ENCODE measurements at regions not wholly inside any gene's neighbourhood (a gene's known extent, or its start where the extent isn't known, plus 50 kb on each side); places are given as distances from the start of the nearest gene placed in this dataset.

DNA sequence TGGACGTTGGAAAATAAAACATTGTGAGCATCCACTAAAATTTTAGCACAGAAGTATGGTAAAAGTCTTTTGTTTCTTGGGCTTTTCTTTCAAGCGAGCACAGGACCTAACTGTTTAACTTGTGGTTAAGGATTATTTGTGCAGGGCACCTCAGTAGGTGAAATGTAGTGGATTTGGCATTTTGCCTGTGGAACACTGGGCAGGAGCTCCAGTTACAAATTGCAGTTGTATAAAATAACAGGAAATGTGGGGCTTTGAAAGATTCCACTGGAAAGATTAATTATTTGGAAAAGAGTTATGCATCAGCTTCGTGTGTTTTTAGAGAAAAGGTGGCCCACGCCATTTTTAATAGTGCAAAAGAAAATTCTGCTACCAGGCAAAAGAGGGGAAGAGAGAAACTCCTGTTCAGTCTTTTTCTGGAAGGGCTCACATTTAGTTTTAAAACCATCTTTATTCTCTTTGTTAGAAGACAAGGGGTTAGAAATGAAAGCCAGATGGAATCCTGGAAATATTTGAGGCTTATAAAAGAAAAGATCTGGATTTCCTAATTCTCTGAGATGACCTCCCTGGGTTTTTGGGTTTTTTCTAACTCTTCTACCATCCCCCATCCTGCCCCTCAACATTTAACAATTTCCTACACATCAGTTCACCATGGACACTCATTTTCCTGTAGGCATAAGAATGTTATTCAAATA lies 144.3 kb upstream of the SERTAD2 start:
- Histone ChIP-seq H3K36me3 (ENCODE audit: control insufficient read depth, insufficient read depth, low read length) (no peaks in the 10 kb centered on the region), H2AFZ (no peak overlapping the region), H3K4me3 (ENCODE audit: low read depth, low read length) (no peak overlapping the region), H3K27ac (no peak overlapping the region), H3K4me1 (no peaks in the 10 kb centered on the region), H3K4me2 (ENCODE audit: low read length) (no peak overlapping the region), H3K9ac (no peak overlapping the region), H3K79me2 (no peaks in the 10 kb centered on the region), H3K27me3 (ENCODE audit: control insufficient read depth, insufficient read depth, low read length) (no peaks in the 10 kb centered on the region), H3K9me3 (ENCODE audit: control insufficient read depth, low read length) (no peaks in the 10 kb centered on the region)
- TF ChIP-seq, protein P1, sequence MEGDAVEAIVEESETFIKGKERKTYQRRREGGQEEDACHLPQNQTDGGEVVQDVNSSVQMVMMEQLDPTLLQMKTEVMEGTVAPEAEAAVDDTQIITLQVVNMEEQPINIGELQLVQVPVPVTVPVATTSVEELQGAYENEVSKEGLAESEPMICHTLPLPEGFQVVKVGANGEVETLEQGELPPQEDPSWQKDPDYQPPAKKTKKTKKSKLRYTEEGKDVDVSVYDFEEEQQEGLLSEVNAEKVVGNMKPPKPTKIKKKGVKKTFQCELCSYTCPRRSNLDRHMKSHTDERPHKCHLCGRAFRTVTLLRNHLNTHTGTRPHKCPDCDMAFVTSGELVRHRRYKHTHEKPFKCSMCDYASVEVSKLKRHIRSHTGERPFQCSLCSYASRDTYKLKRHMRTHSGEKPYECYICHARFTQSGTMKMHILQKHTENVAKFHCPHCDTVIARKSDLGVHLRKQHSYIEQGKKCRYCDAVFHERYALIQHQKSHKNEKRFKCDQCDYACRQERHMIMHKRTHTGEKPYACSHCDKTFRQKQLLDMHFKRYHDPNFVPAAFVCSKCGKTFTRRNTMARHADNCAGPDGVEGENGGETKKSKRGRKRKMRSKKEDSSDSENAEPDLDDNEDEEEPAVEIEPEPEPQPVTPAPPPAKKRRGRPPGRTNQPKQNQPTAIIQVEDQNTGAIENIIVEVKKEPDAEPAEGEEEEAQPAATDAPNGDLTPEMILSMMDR (IDR thresholded peaks at IDR 0.05), result no peak

DNA sequence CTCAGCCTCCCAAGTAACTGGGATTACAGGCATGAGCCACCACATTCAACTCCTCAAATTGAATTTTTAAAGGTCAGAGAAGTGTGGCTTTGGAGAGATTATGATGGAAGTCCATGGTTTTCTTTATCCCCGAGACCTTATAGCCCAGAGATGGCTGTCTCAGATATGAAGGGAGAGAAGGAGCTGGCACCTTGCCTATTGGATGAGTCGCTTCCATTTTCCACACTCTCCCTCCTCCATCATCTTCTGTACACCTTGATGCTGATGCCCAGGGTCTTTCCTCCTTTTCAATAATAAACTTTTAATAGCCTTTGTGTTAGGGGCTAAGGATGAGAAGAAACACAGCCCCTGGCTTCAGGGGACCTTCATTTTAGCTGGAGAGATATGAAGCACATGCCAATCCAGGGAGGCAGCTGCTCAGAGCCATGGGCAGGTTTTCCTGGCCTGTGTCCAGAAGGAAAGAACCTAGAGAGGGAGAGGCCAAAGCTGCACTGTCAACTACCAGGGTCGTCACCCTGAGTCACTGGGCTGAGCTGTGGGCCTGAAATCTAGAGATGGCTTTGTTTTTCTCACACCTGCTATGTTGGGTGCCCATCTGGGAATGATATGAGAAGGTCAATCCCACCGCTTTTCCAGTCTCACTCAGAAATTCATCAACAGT lies 146.0 kb upstream of the SERTAD2 start:
- Histone ChIP-seq H3K36me3 (ENCODE audit: control insufficient read depth, insufficient read depth, low read length) (no peaks in the 10 kb centered on the region), H3K4me2 (ENCODE audit: low read length) (no peak overlapping the region), H3K4me3 (ENCODE audit: low read depth, low read length) (no peak overlapping the region), H3K27me3 (ENCODE audit: control insufficient read depth, insufficient read depth, low read length) (no peaks in the 10 kb centered on the region), H2AFZ (no peak overlapping the region), H3K27ac (no peak overlapping the region), H3K9me3 (ENCODE audit: control insufficient read depth, low read length) (no peaks in the 10 kb centered on the region), H3K79me2 (no peaks in the 10 kb centered on the region), H3K9ac (no peak overlapping the region), H3K4me1 (no peaks in the 10 kb centered on the region)
- TF ChIP-seq, protein P1 (IDR thresholded peaks at IDR 0.05), result no peak

DNA sequence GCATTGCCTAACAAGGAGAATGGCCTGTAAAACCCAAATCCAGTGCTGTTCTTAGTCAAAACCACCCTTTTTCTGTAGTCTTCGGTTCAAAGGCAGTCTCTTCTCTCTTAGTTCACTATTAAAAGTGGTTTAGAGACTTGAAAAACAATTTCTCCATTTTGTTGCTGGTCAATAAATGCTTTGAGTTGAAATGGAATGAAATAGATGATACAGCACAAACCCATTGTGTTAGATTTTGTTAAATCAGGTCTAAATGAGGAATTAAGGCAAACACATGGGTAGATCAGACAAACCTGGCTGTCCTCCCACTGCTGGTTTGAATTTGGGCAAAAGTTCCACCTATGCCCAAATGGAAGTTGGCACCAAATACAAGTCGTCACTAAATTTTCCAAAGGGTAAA lies 150.1 kb upstream of the SERTAD2 start:
- H3K4me1 ChIP-seq, result no peaks in the 10 kb centered on the region
- no peak overlapping the region for H2AFZ ChIP-seq
- H3K9ac ChIP-seq, result no peak overlapping the region
- no peak overlapping the region for H3K27ac ChIP-seq
- no peak overlapping the region for H3K4me2 ChIP-seq (ENCODE audit: low read length)
- TF ChIP-seq, protein P1 (IDR thresholded peaks at IDR 0.05), result no peak
- H3K79me2 ChIP-seq, result no peaks in the 10 kb centered on the region
- H3K4me3 ChIP-seq (ENCODE audit: low read depth, low read length), result no peak overlapping the region
- no peaks in the 10 kb centered on the region for H3K27me3 ChIP-seq (ENCODE audit: control insufficient read depth, insufficient read depth, low read length)
- no peaks in the 10 kb centered on the region for H3K9me3 ChIP-seq (ENCODE audit: control insufficient read depth, low read length)
- no peaks in the 10 kb centered on the region for H3K36me3 ChIP-seq (ENCODE audit: control insufficient read depth, insufficient read depth, low read length)

DNA sequence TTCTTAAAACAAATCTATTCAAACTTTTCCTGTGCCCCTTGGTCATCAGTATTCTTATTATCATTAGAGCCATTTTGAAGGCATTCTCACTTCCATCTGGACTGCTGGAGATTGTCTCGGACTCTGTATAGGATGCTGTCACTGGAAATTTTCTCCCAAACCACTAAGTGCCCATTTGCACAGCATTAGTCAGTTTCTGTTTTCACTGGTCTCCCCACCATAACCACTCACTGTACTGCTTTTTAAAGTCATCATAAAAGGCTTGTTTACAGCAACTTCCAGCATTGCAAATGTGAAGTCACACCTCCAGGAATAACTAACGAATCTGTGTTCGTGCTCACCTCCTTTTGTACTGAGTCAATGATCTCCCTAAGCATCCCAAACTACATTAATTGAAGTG lies 150.9 kb upstream of the SERTAD2 start:
- H3K9ac ChIP-seq, result no peak overlapping the region
- H3K4me1 ChIP-seq, result no peaks in the 10 kb centered on the region
- TF ChIP-seq, protein P1 (IDR thresholded peaks at IDR 0.05), result no peak
- H2AFZ ChIP-seq, result no peak overlapping the region
- H3K4me3 ChIP-seq (ENCODE audit: low read depth, low read length), result no peak overlapping the region
- no peaks in the 10 kb centered on the region for H3K79me2 ChIP-seq
- no peaks in the 10 kb centered on the region for H3K9me3 ChIP-seq (ENCODE audit: control insufficient read depth, low read length)
- H3K27me3 ChIP-seq (ENCODE audit: control insufficient read depth, insufficient read depth, low read length), result no peaks in the 10 kb centered on the region
- no peak overlapping the region for H3K4me2 ChIP-seq (ENCODE audit: low read length)
- H3K27ac ChIP-seq, result no peak overlapping the region
- no peaks in the 10 kb centered on the region for H3K36me3 ChIP-seq (ENCODE audit: control insufficient read depth, insufficient read depth, low read length)

DNA sequence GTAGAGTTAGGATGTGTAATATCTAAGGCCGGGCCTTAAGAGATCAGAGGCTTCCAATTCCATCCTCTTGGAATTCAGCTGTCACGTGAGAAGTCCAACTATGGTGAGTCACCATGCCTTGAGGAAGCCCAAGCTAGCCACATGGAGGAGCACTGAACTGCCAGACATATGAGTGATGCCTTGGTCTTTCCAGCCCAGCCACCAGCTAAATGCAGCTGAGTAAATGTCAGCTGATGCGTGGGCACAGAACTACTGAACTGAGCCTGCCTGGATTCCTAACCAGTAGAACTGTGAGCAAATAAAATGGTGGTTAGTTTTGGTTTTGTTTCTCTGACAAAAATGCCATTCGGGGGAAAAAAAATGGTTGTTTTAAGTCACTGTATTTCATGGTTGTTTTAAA lies 153.7 kb upstream of the SERTAD2 start:
- H3K9ac ChIP-seq, result no peak overlapping the region
- no peak overlapping the region for H3K4me3 ChIP-seq (ENCODE audit: low read depth, low read length)
- no peak overlapping the region for H3K27ac ChIP-seq
- no peak overlapping the region for H3K4me2 ChIP-seq (ENCODE audit: low read length)
- no peaks in the 10 kb centered on the region for H3K27me3 ChIP-seq (ENCODE audit: control insufficient read depth, insufficient read depth, low read length)
- H2AFZ ChIP-seq, result no peak overlapping the region
- no peaks in the 10 kb centered on the region for H3K79me2 ChIP-seq
- no peaks in the 10 kb centered on the region for H3K4me1 ChIP-seq
- no peaks in the 10 kb centered on the region for H3K9me3 ChIP-seq (ENCODE audit: control insufficient read depth, low read length)
- no peaks in the 10 kb centered on the region for H3K36me3 ChIP-seq (ENCODE audit: control insufficient read depth, insufficient read depth, low read length)
- TF ChIP-seq, protein P1 (IDR thresholded peaks at IDR 0.05), result no peak
